ENCODE measurements at regions not wholly inside any gene's neighbourhood (a gene's known extent, or its start where the extent isn't known, plus 50 kb on each side); places are given as distances from the start of the nearest gene placed in this dataset.
"Not testable (repeated sequence)": the region's sequence is repeated elsewhere in the genome, so short reads cannot be mapped to it uniquely, and the experiment has no call there.

DNA sequence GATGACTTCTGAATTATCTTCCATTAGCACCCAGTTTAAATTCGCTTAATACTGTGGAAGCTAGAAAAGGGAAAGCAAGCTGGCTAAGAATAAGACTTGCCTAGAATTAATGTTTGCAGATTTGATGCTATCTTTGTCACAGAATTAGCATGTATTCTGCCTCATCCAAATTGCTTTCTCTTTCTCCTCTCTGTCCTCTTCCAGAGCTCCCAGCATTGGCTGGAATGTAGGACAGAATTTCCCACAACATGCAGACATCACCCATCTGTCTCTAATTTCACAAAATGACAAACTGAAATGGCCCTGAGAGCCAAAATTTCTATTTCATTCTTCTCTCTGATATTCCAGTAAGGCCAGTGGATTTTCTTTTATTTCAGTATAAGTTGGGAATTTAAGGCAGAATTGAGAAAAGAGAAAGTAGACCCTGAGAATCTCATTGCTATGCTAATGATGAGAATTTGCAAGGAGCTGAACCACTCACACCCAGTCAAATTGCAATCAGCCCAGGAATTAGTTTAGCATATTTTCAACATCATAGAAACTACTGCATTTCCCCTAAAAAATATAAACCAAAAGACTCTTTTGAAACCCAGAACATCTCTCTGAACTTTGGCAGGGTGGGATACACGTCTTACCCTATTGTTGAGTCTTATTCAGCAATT, 188.8 kb downstream of the RCHY1 start:
- H3K27ac ChIP-seq, result no peak overlapping the region
- TF ChIP-seq ZFX (IDR thresholded peaks at IDR 0.05), result no peak
- TF ChIP-seq, protein P1, sequence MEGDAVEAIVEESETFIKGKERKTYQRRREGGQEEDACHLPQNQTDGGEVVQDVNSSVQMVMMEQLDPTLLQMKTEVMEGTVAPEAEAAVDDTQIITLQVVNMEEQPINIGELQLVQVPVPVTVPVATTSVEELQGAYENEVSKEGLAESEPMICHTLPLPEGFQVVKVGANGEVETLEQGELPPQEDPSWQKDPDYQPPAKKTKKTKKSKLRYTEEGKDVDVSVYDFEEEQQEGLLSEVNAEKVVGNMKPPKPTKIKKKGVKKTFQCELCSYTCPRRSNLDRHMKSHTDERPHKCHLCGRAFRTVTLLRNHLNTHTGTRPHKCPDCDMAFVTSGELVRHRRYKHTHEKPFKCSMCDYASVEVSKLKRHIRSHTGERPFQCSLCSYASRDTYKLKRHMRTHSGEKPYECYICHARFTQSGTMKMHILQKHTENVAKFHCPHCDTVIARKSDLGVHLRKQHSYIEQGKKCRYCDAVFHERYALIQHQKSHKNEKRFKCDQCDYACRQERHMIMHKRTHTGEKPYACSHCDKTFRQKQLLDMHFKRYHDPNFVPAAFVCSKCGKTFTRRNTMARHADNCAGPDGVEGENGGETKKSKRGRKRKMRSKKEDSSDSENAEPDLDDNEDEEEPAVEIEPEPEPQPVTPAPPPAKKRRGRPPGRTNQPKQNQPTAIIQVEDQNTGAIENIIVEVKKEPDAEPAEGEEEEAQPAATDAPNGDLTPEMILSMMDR (conservative IDR thresholded peaks at IDR 0.05), result no peak

DNA sequence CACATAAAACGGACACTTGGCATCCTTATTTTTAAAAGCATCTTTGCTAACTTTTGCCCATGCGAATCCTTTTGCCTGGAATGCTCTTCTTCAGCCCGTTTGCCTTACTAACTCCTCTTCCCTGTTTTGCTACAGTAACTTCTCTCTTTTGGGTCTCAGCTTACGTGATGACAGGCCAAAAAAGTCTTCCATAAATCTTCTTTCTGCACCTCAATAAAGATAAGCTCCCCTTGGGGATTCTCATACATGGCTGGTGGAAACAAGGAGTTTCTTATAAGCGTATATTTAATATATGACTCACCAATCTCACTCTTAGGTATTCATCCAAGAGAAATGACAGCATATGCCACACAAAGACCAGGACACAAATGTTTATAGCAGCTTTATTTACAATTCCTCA, 192.7 kb downstream of the RCHY1 start:
- no peak overlapping the region for H3K27ac ChIP-seq
- no peak for TF ChIP-seq ZFX (IDR thresholded peaks at IDR 0.05)
- TF ChIP-seq, protein P1 (conservative IDR thresholded peaks at IDR 0.05), result no peak

DNA sequence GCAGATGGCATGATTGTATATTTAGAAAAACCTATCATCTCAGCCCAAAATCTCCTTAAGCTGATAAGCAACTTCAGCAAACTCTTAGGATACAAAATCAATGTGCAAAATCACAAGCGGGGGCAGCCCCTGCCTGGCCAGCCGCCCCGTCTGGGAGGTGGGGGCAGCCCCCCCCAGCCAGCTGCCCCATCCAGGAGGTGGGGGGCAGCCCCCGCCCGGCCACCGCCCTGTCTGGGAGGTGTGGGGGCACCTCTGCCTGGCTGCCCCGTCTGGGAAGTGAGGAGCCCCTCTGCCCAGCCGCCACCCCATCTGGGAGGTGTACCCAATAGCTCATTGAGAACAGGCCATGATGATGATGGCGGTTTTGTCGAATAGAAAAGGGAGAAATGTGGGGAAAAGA, 196.6 kb downstream of the RCHY1 start:
- H3K27ac ChIP-seq, result not testable (repeated sequence)

DNA sequence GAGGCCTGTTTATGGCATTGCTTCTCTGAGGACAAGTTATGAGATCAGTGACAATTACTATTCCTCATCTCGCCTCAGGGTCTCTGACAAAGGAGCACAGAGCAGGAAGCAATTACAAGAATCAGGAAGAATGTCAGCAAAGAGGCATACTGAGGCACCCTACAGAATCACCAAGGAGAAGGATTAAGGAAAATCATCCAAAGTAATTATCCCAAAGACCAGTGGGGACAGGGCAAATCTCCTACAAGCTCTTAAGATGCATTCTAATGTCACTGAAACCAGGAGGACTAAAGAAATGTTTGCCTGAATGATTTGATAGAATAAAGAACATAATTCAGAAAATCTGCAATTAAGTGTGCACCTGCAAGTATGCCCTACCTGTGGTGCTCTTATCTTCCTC, 206.2 kb downstream of the RCHY1 start:
- H3K27ac ChIP-seq, result no peak overlapping the region
- TF ChIP-seq, protein P1 (conservative IDR thresholded peaks at IDR 0.05), result no peak
- TF ChIP-seq ZFX (IDR thresholded peaks at IDR 0.05), result no peak

DNA sequence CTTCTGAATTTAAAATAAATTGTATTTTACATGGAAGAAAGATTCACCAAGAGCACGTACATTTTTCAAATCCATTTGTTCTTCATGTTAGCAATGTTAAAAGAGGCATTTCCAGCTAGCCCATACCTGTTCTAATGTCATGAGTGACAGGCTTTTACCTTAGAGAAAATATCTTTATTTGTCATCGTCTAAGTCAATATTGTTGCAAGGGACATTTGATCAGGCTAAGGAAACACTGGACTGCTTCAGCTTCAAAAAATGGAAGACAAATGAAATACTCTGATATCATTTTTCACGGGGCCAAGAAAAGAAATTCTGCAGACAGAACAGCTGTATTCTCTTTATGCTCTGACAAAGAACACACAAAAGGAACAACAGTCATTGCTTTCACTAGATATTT, 207.7 kb downstream of the RCHY1 start:
- TF ChIP-seq, protein P1 (conservative IDR thresholded peaks at IDR 0.05), result no peak
- TF ChIP-seq ZFX (IDR thresholded peaks at IDR 0.05), result no peak
- no peak overlapping the region for H3K27ac ChIP-seq

DNA sequence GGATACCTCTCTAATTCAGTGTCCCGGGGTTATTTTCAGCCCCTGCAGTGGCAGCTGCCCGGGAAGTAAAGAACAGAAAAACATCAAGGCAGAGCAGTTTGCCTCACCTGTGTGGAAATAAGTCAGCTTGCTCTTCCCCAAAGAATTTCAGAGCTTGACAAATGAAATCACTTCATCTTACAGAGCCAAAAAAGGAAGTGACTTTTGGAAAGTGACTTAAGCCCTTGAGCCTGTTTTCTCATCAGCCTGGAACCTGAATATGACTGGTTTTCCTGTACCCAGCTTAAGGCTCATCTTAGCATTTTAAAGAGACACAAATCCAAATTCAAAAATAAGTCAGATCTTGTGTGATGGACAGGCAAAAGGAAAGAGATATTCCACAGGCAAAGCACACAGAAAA, 211.6 kb downstream of the RCHY1 start:
- H3K27ac ChIP-seq, result no peak overlapping the region
- no peak for TF ChIP-seq ZFX (IDR thresholded peaks at IDR 0.05)
- TF ChIP-seq, protein P1 (conservative IDR thresholded peaks at IDR 0.05), result no peak

DNA sequence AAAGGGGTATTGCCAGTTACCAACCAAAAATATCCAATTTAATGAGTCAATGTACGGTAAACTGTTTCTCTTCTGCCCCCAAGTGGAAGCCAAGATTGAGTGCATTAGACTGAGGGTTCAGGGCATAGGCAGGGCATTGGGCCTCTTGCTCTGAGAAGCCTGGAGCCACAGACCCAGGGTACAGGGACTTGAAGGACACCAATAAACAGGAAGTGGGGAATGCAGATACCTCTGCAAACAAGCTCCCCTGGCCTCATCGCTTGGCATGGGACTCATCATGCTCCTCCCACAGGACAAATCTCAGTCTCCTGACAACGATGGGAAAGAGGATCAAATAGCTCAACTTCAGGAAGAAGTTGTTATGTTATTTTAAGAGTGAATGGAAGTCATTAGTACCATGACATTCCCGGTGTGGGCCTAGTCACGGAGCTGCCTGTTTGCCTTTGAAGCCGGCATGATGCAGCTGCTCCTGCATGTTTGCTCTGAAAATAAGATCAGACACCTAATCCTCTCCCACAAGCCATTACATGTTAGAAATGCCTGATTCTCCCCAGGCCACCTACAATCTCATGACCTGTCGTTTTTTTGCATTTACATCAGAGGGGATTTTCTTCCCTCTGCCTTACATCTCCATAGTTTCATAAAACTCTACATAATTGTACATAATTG, 224.2 kb downstream of the RCHY1 start:
- no peak overlapping the region for H3K27ac ChIP-seq
- TF ChIP-seq ZFX (IDR thresholded peaks at IDR 0.05), result no peak
- TF ChIP-seq, protein P1 (conservative IDR thresholded peaks at IDR 0.05), result peak; percentile 34
